GM23338 (cell line): ENCODE measurements at regions not wholly inside any gene's neighbourhood (a gene's known extent, or its start where the extent isn't known, plus 50 kb on each side); places are given as distances from the start of the nearest gene placed in this dataset.

Source experiments
- ATAC-seq: fragments of 200-7000 bp; cut with Tn5 transposase; 3 replicates; pipeline ENCODE4 v1.9.1; 2020
- DNase-seq: peaks from one replicate; pipeline ENCODE4 v3.0.0-alpha.2; 2015; ENCODE audit warnings: low spot score
- H2AFZ ChIP-seq: fragments of 200-600 bp; sonication (generic); 2 replicates; pipeline ENCODE4 v1.8.0; 2016; ENCODE audit warnings: antibody characterized with exemption, mild to moderate bottlenecking, moderate library complexity
- H3F3A ChIP-seq: fragments of 200-600 bp; sonication (generic); replicated peaks from 2 replicates; pipeline ENCODE4 v1.8.0; 2017; ENCODE audit warnings: antibody characterized with exemption, mixed run types, low read depth
- H3K27ac ChIP-seq: fragments of 200-600 bp; sonication (generic); 2 replicates; pipeline ENCODE4 v1.6.1; 2016; ENCODE audit warnings: low read depth
- H3K27me3 ChIP-seq: fragments of 200-600 bp; sonication (generic); 2 replicates; pipeline ENCODE4 v1.8.0; 2016; ENCODE audit warnings: mild to moderate bottlenecking, mixed run types, moderate library complexity; ENCODE audit not compliant: insufficient read depth
- H3K36me3 ChIP-seq: fragments of 200-600 bp; sonication (generic); 2 replicates; pipeline ENCODE4 v1.8.0; 2016; ENCODE audit warnings: mild to moderate bottlenecking; ENCODE audit not compliant: insufficient read depth
- H3K4me1 ChIP-seq: fragments of 200-600 bp; sonication (generic); 2 replicates; pipeline ENCODE4 v1.8.0; 2016; ENCODE audit warnings: mild to moderate bottlenecking, moderate library complexity; ENCODE audit not compliant: insufficient read depth
- H3K4me2 ChIP-seq: fragments of 200-600 bp; sonication (generic); 2 replicates; pipeline ENCODE4 v1.7.1; 2017; ENCODE audit warnings: mixed run types
- H3K4me3 ChIP-seq: fragments of 200-600 bp; sonication (generic); 2 replicates; pipeline ENCODE4 v1.6.1; 2016; ENCODE audit warnings: mixed run types
- H3K79me2 ChIP-seq: fragments of 200-600 bp; sonication (generic); replicated peaks from 2 replicates; pipeline ENCODE4 v1.8.0; 2017; ENCODE audit warnings: mild to moderate bottlenecking; ENCODE audit not compliant: insufficient read depth
- H3K9me2 ChIP-seq: fragments of 200-600 bp; sonication (generic); 2 replicates; pipeline ENCODE4 v1.8.0; 2017; ENCODE audit not compliant: insufficient read depth
- H4K20me1 ChIP-seq: fragments of 200-600 bp; sonication (generic); replicated peaks from 2 replicates; pipeline ENCODE4 v1.8.0; 2017; ENCODE audit warnings: mild to moderate bottlenecking; ENCODE audit not compliant: insufficient read depth
- H3K27ac Mint-ChIP-seq: 2 replicates; pipeline ENCODE4 v1.8.0; 2020; ENCODE audit warnings: inconsistent platforms, mild to moderate bottlenecking, moderate library complexity, mixed read lengths
- H3K27me3 Mint-ChIP-seq: 3 replicates; pipeline ENCODE4 v1.8.0; 2022; ENCODE audit warnings: low read depth, mild to moderate bottlenecking, moderate library complexity, mixed read lengths, inconsistent platforms; ENCODE audit not compliant: insufficient read depth, poor library complexity
- H3K36me3 Mint-ChIP-seq: 3 replicates; pipeline ENCODE4 v1.8.0; 2021; ENCODE audit warnings: low read depth, mild to moderate bottlenecking, inconsistent platforms, moderate library complexity, mixed read lengths
- H3K4me1 Mint-ChIP-seq: 3 replicates; pipeline ENCODE4 v1.8.0; 2020; ENCODE audit warnings: mild to moderate bottlenecking, inconsistent platforms, mixed read lengths
- H3K4me3 Mint-ChIP-seq: 3 replicates; pipeline ENCODE4 v1.8.0; 2021; ENCODE audit warnings: moderate library complexity, mild to moderate bottlenecking, inconsistent platforms, mixed read lengths
- H3K9me3 Mint-ChIP-seq: 3 replicates; pipeline ENCODE4 v1.8.0; 2020; ENCODE audit warnings: moderate library complexity, mild to moderate bottlenecking, inconsistent platforms, mixed read lengths
- CTCF ChIP-seq, 2 experiments: fragments of 200-600 bp in 1 of 2; sonication (generic) in 1 of 2; conservative IDR thresholded peaks; 2 replicates each; pipeline versions ENCODE4 v1.5.1 to v1.6.1; 2016 to 2017; ENCODE audit warnings: antibody characterized with exemption in 2 of 2, low read depth in 2 of 2, mild to moderate bottlenecking in 2 of 2, moderate library complexity in 1 of 2
- REST ChIP-seq: IDR thresholded peaks from one replicate; pipeline ENCODE4 v1.6.1; 2018; ENCODE audit warnings: antibody characterized with exemption; ENCODE audit not compliant: unreplicated experiment
- STAT1 ChIP-seq: IDR thresholded peaks from one replicate; pipeline ENCODE4 v1.6.1; 2016; ENCODE audit warnings: antibody characterized with exemption; ENCODE audit not compliant: unreplicated experiment
- ZNF114 ChIP-seq: fragments of 250-450 bp; sonication (Bioruptor Pico); IDR thresholded peaks from 2 replicates; pipeline ENCODE4 v1.5.0; 2020; ENCODE audit warnings: mild to moderate bottlenecking, moderate library complexity
- ZNF462 ChIP-seq: fragments of 250-450 bp; sonication (Bioruptor Pico); IDR thresholded peaks from 2 replicates; pipeline ENCODE4 v1.5.0; 2020; ENCODE audit warnings: mild to moderate bottlenecking, moderate library complexity

GRCh38 chr3:153246806-153247205, 84.8 kb downstream of the RAP2B start:
- no peaks in the 10 kb centered on the region for H3K4me1 Mint-ChIP-seq
- no peak overlapping the region for H3K27ac ChIP-seq
- ATAC-seq: no peak

GRCh38 chr3:153247331-153248330, 85.6 kb downstream of the RAP2B start:
- Histone ChIP-seq H3K9me2 (no peaks in the 10 kb centered on the region), H3K27ac (no peak overlapping the region), H3K4me1 (no peaks in the 10 kb centered on the region), H3K36me3 (no peaks in the 10 kb centered on the region), H2AFZ (no peak overlapping the region), H3K4me3 (no peak overlapping the region), H3F3A (no peaks in the 10 kb centered on the region), H3K27me3 (no peaks in the 10 kb centered on the region), H3K79me2 (no peaks in the 10 kb centered on the region), H3K4me2 (no peak overlapping the region), H4K20me1 (no peaks in the 10 kb centered on the region)
- H3K27ac Mint-ChIP-seq: no peak overlapping the region
- 0 out of 3 replicates have a peak, but pooled peaks cover under 1% of the 10 kb centered on the region for H3K9me3 Mint-ChIP-seq
- no peak for DNase-seq
- no peaks in the 10 kb centered on the region for H3K27me3 Mint-ChIP-seq
- H3K36me3 Mint-ChIP-seq: no peaks in the 10 kb centered on the region; the same call in 2 of the 3 replicates
- no peak for ATAC-seq
- no peak overlapping the region for H3K4me3 Mint-ChIP-seq
- H3K4me1 Mint-ChIP-seq: no peaks in the 10 kb centered on the region
- TF ChIP-seq REST: no peak
- no peak for TF ChIP-seq ZNF462
- TF ChIP-seq STAT1: no peak
- no peak for TF ChIP-seq ZNF114 (CRISPR knock-in tag)

More at GRCh38 chr3:153246806-153247205, 84.8 kb downstream of the RAP2B start:
- Histone ChIP-seq H2AFZ (no peak overlapping the region), H3K9me2 (no peaks in the 10 kb centered on the region), H3F3A (no peaks in the 10 kb centered on the region), H3K4me1 (no peaks in the 10 kb centered on the region), H3K79me2 (no peaks in the 10 kb centered on the region), H3K4me2 (no peak overlapping the region), H3K27me3 (no peaks in the 10 kb centered on the region), H4K20me1 (no peaks in the 10 kb centered on the region), H3K36me3 (no peaks in the 10 kb centered on the region), H3K4me3 (no peak overlapping the region)
- Mint-ChIP-seq H3K9me3 (peaks cover 7% of the 10 kb centered on the region; the same call in 2 of the 3 replicates), H3K27me3 (no peaks in the 10 kb centered on the region), H3K27ac (no peak overlapping the region), H3K36me3 (0 out of 3 replicates have a peak, but pooled peaks cover 5% of the 10 kb centered on the region), H3K4me3 (no peak overlapping the region)
- no peak for DNase-seq
- TF ChIP-seq CTCF (conservative IDR thresholded peaks at IDR 0.05; ENCODE audit: low read depth in 2 of 2): no peak
